Sigmoid colon (tissue), 6 donors: ENCODE measurements at regions not wholly inside any gene's neighbourhood (a gene's known extent, or its start where the extent isn't known, plus 50 kb on each side); places are given as distances from the start of the nearest gene placed in this dataset.

ENCODE experiments used
- DNase-seq: peaks from one replicate; pipeline ENCODE4 v3.0.0-alpha.2; 2019
- H3K27ac ChIP-seq, 4 donors: fragments of 200-600 bp; sonication (generic); one replicate each; pipeline ENCODE4 v1.5.1; 2016 to 2019; ENCODE audit warnings: mild to moderate bottlenecking in 1 of 4
- H3K27me3 ChIP-seq, 3 donors: fragments of 200-600 bp; sonication (generic); one replicate each; pipeline ENCODE4 v1.5.1; 2019; ENCODE audit warnings: mild to moderate bottlenecking in 1 of 3
- H3K36me3 ChIP-seq, 4 donors: fragments of 200-600 bp; sonication (generic); one replicate each; pipeline ENCODE4 v1.5.1; 2016 to 2019
- H3K4me1 ChIP-seq, 4 donors: fragments of 200-600 bp; sonication (generic); one replicate each; pipeline ENCODE4 v1.5.1; 2017 to 2019
- H3K4me3 ChIP-seq, 4 donors: fragments of 200-600 bp; sonication (generic); one replicate each; pipeline ENCODE4 v1.5.1; 2017 to 2019; ENCODE audit warnings: mild to moderate bottlenecking in 2 of 4, moderate library complexity in 1 of 4
- H3K9me3 ChIP-seq, 4 donors: fragments of 200-600 bp in 3 of 4; sonication (generic) in 3 of 4; one replicate each; pipeline versions ENCODE4 v1.5.1 to v1.6.1; 2013 to 2019
- CTCF ChIP-seq, 4 experiments: fragments of 450-650 bp in 3 of 4; fragments of 200-600 bp in 1 of 4; IDR thresholded peaks; one replicate each; pipeline ENCODE4 v1.5.1; 2016 to 2019; ENCODE audit warnings: antibody characterized with exemption in 4 of 4, mild to moderate bottlenecking in 3 of 4, moderate library complexity in 2 of 4
- EP300 ChIP-seq, 4 donors: sonication (generic); formaldehyde crosslinking; IDR thresholded peaks; one replicate each; pipeline ENCODE4 v1.6.1; 2017; ENCODE audit warnings: antibody characterized with exemption in 4 of 4
- POLR2A ChIP-seq, 2 donors: fragments of 450-650 bp; IDR thresholded peaks; one replicate each; pipeline ENCODE4 v1.6.1; 2016; ENCODE audit warnings: antibody characterized with exemption in 2 of 2, mild to moderate bottlenecking in 2 of 2, moderate library complexity in 2 of 2
- POLR2AphosphoS5 ChIP-seq, 4 donors: sonication (generic); formaldehyde crosslinking; IDR thresholded peaks; one replicate each; pipeline ENCODE4 v1.6.1; 2017; ENCODE audit warnings: antibody characterized with exemption in 4 of 4
- WGBS, 2 donors: extraction: QIAGEN DNeasy Blood & Tissue Kit; methylation state at CpG; one replicate each; pipeline ENCODE4 v1.1.7; 2013; 5-methylcytosine and 5-hydroxymethylcytosine counted together
- intact Hi-C: fragments of 100-400 bp; cut with DNase I; formaldehyde crosslinking; loops from one replicate; pipeline ENCODE4 v1.15.1; 2023
- donor health status: healthy with polysubstance abuse.
- donor health status: healthy.

GRCh38 chrX:113009837-113010236 lies 169.2 kb upstream of the AMOT start:
- TF ChIP-seq CTCF (IDR thresholded peaks at IDR 0.05) (no peak), POLR2A (IDR thresholded peaks at IDR 0.05) (no peak), EP300 (IDR thresholded peaks at IDR 0.05) (no peak), POLR2AphosphoS5 (IDR thresholded peaks at IDR 0.05) (no peak)
- Histone ChIP-seq H3K4me1 (no peaks in the 10 kb centered on the region), H3K4me3 (no peak overlapping the region), H3K27me3 (no peaks in the 10 kb centered on the region), H3K9me3 (no peaks in the 10 kb centered on the region), H3K27ac (no peak overlapping the region), H3K36me3 (no peaks in the 10 kb centered on the region)
- DNase-seq = no peak
- 95% methylated on average over 1 of the region's 1 CpG for WGBS, 2 donors
- intact Hi-C loops = no loop called here

- no peaks in the 10 kb centered on the region for H3K27me3 ChIP-seq
- no peaks in the 10 kb centered on the region for H3K4me1 ChIP-seq
- DNase-seq = no peak
- no peak overlapping the region for H3K4me3 ChIP-seq
- no peaks in the 10 kb centered on the region for H3K9me3 ChIP-seq
- intact Hi-C loops = no loop called here
- no peak overlapping the region for H3K27ac ChIP-seq
- 63 to 79% methylated on average over 3 of the region's 3 CpGs for WGBS, 2 donors
- H3K36me3 ChIP-seq = no peaks in the 10 kb centered on the region
- TF ChIP-seq CTCF (IDR thresholded peaks at IDR 0.05) (no peak), POLR2AphosphoS5 (IDR thresholded peaks at IDR 0.05) (no peak), EP300 (IDR thresholded peaks at IDR 0.05) (no peak), POLR2A (IDR thresholded peaks at IDR 0.05) (no peak)
These were observed 168.4 kb upstream of the AMOT start for GRCh38 chrX:113009029-113009428.

- Histone ChIP-seq H3K27ac (no peak overlapping the region), H3K36me3 (no peaks in the 10 kb centered on the region), H3K4me3 (no peak overlapping the region), H3K4me1 (no peaks in the 10 kb centered on the region), H3K9me3 (no peaks in the 10 kb centered on the region), H3K27me3 (no peaks in the 10 kb centered on the region)
- 78 to 86% methylated on average over 6 of the region's 6 CpGs for WGBS, 2 donors
- intact Hi-C loops = no loop called here
- DNase-seq = no peak
- TF ChIP-seq POLR2A (IDR thresholded peaks at IDR 0.05) = no peak
- no peak for TF ChIP-seq POLR2AphosphoS5 (IDR thresholded peaks at IDR 0.05)
- no peak for TF ChIP-seq EP300 (IDR thresholded peaks at IDR 0.05)
- TF ChIP-seq CTCF (IDR thresholded peaks at IDR 0.05) = no peak
These were observed 161.2 kb upstream of the AMOT start for GRCh38 chrX:113001836-113002235.

GRCh38 chrX:112997991-112998390 lies 157.4 kb upstream of the AMOT start:
- no peak for DNase-seq
- no peaks in the 10 kb centered on the region for H3K27me3 ChIP-seq
- H3K9me3 ChIP-seq = no peaks in the 10 kb centered on the region
- H3K36me3 ChIP-seq = no peaks in the 10 kb centered on the region
- 21 to 60% methylated on average over 1 of the region's 1 CpG for WGBS, 2 donors
- H3K4me1 ChIP-seq = no peaks in the 10 kb centered on the region
- no peak overlapping the region for H3K27ac ChIP-seq
- no peak overlapping the region for H3K4me3 ChIP-seq
- intact Hi-C loops = no loop called here
- TF ChIP-seq POLR2A (IDR thresholded peaks at IDR 0.05) (no peak), POLR2AphosphoS5 (IDR thresholded peaks at IDR 0.05) (no peak)

GRCh38 chrX:112991801-112992200 lies 151.2 kb upstream of the AMOT start:
- Histone ChIP-seq H3K9me3 (no peaks in the 10 kb centered on the region), H3K27me3 (no peaks in the 10 kb centered on the region), H3K36me3 (no peaks in the 10 kb centered on the region), H3K4me1 (no peaks in the 10 kb centered on the region), H3K4me3 (no peak overlapping the region), H3K27ac (no peak overlapping the region)
- no peak for DNase-seq
- WGBS, 2 donors = 86 to 94% methylated on average over 2 of the region's 2 CpGs
- no peak for TF ChIP-seq EP300 (IDR thresholded peaks at IDR 0.05)
- no peak for TF ChIP-seq POLR2AphosphoS5 (IDR thresholded peaks at IDR 0.05)
- TF ChIP-seq CTCF (IDR thresholded peaks at IDR 0.05) = no peak
- TF ChIP-seq POLR2A (IDR thresholded peaks at IDR 0.05) = no peak
- intact Hi-C loops = no loop called here
